ENCODE measurements at regions not wholly inside any gene's neighbourhood (a gene's known extent, or its start where the extent isn't known, plus 50 kb on each side); places are given as distances from the start of the nearest gene placed in this dataset.
"Not testable (repeated sequence)": the region's sequence is repeated elsewhere in the genome, so short reads cannot be mapped to it uniquely, and the experiment has no call there.

DNA sequence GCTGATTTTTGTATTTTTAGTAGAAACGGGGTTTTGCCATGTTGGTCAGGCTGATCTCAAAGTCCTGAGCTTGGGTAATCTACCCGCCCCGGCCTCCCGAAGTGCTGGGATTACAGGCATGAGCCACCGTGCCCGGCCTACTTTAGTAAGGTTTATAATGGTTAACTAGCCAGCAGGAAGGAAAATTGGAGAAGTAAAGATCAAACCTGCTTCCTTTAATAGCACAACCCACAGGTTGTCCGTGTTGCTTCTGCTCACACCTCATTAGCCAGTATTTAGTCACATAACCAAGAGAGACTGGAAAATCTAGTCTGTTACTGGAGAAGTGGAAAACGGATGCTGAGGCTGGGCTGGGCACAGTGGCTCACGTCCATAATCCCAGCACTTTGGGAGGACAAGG is 51.9 kb upstream of the TBL1XR1 start:
- Histone ChIP-seq H3K36me3 (no peaks in the 10 kb centered on the region), H3K4me3 (no peak overlapping the region), H3K27ac (no peak overlapping the region), H3K9me3 (replicated peaks) (peaks cover 4% of the 10 kb centered on the region; the same call in 1 of the 2 replicates), H3K27me3 (no peaks in the 10 kb centered on the region), H3K4me1 (no peaks in the 10 kb centered on the region)
- DNase-seq: no peak

DNA sequence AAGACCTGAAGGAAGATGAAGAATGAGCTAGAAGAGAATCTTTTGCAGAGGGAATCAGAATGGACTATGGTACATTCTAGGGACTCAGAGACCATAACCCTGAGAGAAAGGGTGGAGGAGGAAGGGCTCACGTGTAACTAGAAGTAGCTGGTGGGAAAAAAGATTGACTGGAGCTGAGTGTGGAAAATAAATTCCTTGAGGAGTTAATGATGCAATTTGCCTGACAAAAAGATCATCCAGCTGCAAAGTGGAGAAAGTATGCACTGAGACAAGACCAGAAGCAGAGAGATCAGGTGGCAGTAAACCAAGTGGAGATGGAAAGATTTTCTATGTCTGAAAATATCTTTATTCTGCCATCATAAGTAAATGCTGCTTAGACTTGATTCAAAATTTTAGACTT is 52.9 kb upstream of the TBL1XR1 start:
- Histone ChIP-seq H3K27me3 (no peaks in the 10 kb centered on the region), H3K27ac (no peak overlapping the region), H3K36me3 (no peaks in the 10 kb centered on the region), H3K4me1 (no peaks in the 10 kb centered on the region), H3K4me3 (no peak overlapping the region), H3K9me3 (replicated peaks) (peaks cover 4% of the 10 kb centered on the region; the same call in 1 of the 2 replicates)
- no peak for DNase-seq

DNA sequence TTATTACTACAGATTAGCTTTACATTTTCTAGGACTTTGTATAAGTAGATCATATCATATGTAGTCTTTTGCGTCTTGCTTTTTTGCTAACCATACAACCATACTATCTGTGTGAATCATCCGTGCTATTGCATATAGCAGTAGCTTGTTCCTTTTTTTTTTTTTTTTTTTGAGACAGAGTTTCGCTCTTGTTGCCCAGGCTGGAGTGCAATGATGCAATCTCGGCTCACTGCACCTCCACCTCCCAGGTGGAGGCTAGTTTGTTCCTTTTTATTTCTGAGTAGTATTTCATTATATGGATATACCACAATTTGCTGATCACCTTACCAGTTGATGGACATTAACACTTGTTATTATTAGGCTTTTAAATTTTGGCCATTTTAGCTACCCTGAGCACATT is 54.5 kb upstream of the TBL1XR1 start:
- Histone ChIP-seq H3K27ac (no peak overlapping the region), H3K9me3 (replicated peaks) (peaks cover 4% of the 10 kb centered on the region; the same call in 1 of the 2 replicates), H3K4me3 (no peak overlapping the region), H3K4me1 (peaks cover 8% of the 10 kb centered on the region), H3K36me3 (no peaks in the 10 kb centered on the region), H3K27me3 (no peaks in the 10 kb centered on the region)
- no peak for DNase-seq

DNA sequence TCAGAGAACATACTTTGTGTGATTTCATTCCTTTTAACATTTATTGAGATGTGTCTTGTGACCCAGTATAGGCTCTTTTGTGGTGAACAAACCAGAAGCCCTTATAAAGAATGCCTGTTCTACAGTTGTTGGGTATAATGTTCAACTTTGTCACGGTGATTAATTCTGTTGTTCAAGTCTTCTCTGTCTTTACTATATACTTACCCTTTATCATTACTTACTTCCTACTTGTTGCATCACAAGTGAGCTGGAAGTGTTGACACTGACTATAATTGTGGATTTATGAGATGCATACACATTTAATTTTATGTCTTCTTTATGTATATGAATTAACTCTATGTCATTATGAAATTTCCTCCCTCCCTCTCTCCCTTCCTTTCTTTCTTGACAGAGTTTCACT is 59.7 kb upstream of the TBL1XR1 start:
- H3K27me3 ChIP-seq: no peaks in the 10 kb centered on the region
- H3K36me3 ChIP-seq: no peaks in the 10 kb centered on the region
- H3K4me1 ChIP-seq: peaks cover 21% of the 10 kb centered on the region
- no peak overlapping the region for H3K4me3 ChIP-seq
- peak; percentile 22 to 88 for DNase-seq
- H3K9me3 ChIP-seq (replicated peaks): no peaks in the 10 kb centered on the region
- peak overlapping the region; percentile 86 for H3K27ac ChIP-seq

DNA sequence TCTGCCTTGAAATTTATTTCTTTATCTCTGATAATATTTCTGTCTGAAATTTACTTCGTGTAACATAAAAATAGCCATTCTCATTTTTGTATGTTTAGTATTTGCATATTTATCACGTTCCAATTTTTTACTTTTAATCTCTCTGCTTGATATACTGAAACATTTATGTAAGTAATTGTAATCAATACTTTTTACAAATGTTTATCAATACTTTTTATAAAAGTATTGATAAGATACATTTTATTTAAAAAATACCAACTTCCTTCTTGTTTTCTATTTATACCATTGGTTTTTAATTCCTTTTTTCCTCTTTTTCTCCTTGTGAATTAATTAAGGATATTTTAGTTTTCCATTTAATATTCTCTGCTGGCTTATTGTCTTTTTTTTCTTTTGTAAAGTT is 60.3 kb upstream of the TBL1XR1 start:
- H3K4me3 ChIP-seq: no peak overlapping the region
- no peaks in the 10 kb centered on the region for H3K36me3 ChIP-seq
- H3K9me3 ChIP-seq (replicated peaks): no peaks in the 10 kb centered on the region
- H3K27ac ChIP-seq: peak overlapping the region; percentile 86
- H3K4me1 ChIP-seq: peaks cover 21% of the 10 kb centered on the region
- no peak for DNase-seq
- no peaks in the 10 kb centered on the region for H3K27me3 ChIP-seq

- H3K27me3 ChIP-seq: no peaks in the 10 kb centered on the region
Observed at GRCh38 chr3:177262396-177262795, 65.1 kb upstream of the TBL1XR1 start.

DNA sequence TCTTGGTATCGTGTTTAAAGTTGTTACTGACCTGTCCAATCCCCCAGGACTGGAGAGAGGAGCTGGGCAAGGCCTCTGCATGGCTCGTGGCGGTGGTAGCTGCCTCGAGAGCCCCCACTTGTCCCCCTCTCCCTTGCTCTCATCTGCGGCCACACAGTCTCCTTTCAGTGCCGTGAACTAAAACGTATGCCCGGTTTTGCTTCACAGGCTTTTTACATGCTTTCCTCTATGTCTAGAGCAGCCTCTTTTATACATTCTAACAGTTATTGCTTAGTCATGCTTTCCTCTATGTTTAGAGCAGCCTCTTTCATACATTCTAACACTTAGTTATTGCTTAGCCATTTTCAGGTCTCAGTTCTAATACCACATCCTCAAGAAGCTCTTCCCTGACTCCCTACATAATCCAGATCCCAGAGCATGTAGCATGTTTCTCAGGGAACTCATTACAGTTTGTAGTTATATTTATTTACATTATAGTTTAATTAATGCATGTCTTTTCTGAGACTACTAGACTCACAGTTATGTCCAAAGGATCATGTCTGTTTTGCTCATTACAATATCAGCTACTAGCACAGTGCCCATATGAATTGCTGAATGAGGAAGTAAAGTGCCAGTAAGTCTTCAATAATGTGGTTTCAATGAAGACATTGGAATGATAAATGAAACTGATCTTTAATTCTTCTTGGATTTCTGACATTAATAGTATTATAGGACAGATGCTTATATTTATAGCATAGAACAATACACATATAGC is 66.5 kb upstream of the TBL1XR1 start:
- H3K4me1 ChIP-seq: no peaks in the 10 kb centered on the region; the same call in 1 of the 2 replicates
- no peaks in the 10 kb centered on the region for H3K9me3 ChIP-seq (replicated peaks)
- H3K36me3 ChIP-seq: no peaks in the 10 kb centered on the region
- H3K27ac ChIP-seq: no peak overlapping the region
- no peak for DNase-seq
- H3K27me3 ChIP-seq: no peaks in the 10 kb centered on the region
- H3K4me3 ChIP-seq: no peak overlapping the region

More at GRCh38 chr3:177262396-177262795, 65.1 kb upstream of the TBL1XR1 start:
- no peaks in the 10 kb centered on the region for H3K36me3 ChIP-seq
- no peak for DNase-seq
- H3K27ac ChIP-seq: no peak overlapping the region
- H3K9me3 ChIP-seq (replicated peaks): no peaks in the 10 kb centered on the region
- H3K4me3 ChIP-seq: no peak overlapping the region
- H3K4me1 ChIP-seq: peaks cover 6% of the 10 kb centered on the region

DNA sequence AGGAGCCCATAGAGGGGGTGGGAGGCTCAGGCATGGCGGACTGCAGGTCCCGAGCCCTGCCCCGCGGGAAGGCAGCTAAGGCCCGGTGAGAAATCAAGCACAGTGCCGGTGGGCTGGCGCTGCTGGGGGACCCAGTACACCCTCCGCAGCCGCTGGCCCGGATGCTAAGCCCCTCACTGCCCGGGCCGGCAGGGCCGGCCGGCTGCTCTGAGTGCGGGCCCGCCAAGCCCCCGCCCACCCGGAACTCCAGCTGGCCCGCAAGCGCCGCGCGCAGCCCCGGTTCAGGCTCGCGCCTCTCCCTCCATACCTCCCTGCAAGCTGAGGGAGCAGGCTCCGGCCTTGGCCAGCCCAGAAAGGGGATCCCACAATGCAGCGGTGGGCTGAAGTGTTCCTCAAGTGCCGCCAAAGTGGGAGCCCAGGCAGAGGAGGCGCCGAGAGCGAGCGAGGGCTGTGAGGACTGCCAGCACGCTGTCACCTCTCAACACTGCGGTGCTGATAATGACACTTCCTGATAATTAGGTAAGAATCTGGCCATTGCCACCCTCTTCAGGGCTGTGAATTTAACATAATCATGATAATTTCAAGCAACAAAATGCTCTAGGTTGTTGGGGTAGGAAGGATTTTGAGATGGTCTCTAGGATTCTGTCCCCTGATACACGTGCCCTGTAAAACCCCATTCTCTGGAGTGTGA is 74.7 kb upstream of the TBL1XR1 start:
- H3K4me1 ChIP-seq; H3K27me3 ChIP-seq; H3K4me3 ChIP-seq; DNase-seq; H3K27ac ChIP-seq; H3K9me3 ChIP-seq (replicated peaks); H3K36me3 ChIP-seq: not testable (repeated sequence)

- H3K27ac ChIP-seq: no peak overlapping the region
- H3K27me3 ChIP-seq: no peaks in the 10 kb centered on the region
- no peak overlapping the region for H3K4me3 ChIP-seq
- DNase-seq: no peak
- no peaks in the 10 kb centered on the region for H3K36me3 ChIP-seq
- no peaks in the 10 kb centered on the region for H3K9me3 ChIP-seq (replicated peaks)
- peaks cover 6% of the 10 kb centered on the region; the same call in 1 of the 2 replicates for H3K4me1 ChIP-seq
Observed at GRCh38 chr3:177278016-177278415, 80.7 kb upstream of the TBL1XR1 start.

DNA sequence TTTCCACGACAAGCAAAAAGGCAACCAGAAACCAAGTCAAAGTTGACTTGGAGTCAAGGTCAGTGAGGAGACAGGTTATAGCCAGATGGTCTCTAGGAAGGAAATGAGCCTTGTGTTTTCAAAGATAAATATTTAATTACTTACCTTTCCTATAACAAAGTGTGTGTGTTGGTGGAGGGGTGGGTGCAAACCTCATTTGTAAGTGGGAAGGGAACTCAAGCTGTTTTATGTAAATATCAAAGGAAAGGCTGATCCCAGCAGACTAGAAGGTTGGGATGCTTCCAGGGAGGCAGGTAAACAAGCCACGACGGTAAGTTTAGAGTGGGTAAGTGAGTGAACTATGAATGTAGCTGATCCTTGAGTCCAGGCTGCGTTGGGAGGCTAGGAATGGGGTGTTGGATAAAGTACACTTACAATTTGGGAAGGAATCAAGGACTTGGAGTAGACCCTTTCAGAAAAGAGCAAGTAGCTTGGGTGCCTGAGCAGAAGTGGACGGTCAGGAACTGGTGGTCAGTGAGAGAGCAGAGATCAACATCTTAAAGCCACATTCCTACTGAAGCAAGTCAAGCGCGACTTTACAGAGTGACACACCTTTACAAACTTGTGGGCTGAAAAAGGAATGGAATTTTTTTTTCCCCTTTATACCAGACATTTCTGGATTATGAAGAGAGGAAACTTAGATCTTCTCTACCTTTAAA is 82.0 kb upstream of the TBL1XR1 start:
- H3K9me3 ChIP-seq (replicated peaks): no peaks in the 10 kb centered on the region
- no peak overlapping the region for H3K4me3 ChIP-seq

DNA sequence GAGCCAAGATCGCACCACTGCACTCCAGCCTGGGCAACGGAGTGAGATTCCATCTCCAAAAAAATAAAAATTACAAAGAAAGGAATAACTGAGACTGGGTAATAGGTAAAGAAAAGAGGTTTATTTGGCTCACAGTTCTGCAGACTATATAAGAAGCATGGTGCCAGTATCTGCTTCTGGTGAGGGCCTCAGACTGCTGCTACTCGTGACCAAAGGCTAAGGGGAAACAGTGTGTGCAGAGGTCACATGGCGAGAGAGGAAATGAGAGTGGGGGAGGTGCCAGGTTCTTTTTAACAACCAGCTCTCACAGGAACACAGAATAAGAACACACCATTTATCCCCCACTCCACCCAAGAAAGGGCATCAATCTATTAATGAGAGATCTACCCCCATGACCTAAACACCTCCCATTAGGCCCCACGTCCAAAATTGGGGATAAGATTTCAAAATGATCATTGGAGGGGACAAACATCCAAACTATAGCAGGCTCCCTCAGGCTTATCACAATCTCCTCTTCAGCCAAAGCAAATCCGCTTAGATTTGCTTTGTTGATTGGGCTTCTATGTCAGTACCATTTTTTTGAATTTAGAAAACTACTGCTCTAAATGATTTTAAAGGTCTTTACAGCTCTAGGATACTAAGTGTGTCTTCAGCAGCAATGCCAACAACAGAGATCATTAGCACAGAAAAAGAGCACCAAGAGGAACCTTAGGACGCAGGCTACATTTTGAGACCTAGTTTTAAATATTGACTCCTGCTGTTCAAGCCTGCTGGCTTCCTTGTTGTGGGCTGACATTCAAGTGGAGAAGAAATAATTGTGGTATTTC is 84.2 kb upstream of the TBL1XR1 start:
- H3K4me1 ChIP-seq: peaks cover 26% of the 10 kb centered on the region
- H3K27me3 ChIP-seq: no peaks in the 10 kb centered on the region
- no peak for DNase-seq

More for the DNA sequence above, 82.0 kb upstream of the TBL1XR1 start:
- Histone ChIP-seq H3K36me3 (no peaks in the 10 kb centered on the region), H3K4me1 (peaks cover 12% of the 10 kb centered on the region), H3K27me3 (no peaks in the 10 kb centered on the region), H3K27ac (no peak overlapping the region)
- no peak for DNase-seq

DNA sequence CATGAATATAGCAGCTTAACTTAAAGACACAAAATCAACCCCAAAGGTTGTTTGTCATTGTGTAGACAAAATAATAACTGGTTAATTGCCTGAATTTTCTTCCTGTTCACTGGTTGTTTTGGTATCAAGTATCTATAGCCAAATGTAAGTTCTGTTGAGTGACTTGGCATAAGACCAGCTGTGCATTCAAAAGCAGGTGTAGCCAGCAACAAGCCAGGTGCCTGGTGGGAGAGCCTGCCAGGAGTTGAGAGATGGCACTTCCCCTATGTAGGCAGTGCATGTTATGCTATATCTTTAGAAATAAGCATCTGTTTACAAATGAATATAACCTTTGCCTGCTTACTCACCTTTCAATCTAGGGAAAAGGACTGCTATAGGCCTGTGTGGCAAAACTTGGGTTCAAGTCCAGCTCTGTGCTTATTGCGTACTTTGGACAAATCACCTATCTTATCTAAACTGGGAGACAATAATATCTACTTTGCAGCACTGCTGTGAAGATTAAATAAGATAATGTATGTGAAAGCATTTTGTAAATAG is 84.9 kb upstream of the TBL1XR1 start:
- H3K4me1 ChIP-seq: peaks cover 26% of the 10 kb centered on the region
- no peak overlapping the region for H3K4me3 ChIP-seq
- no peaks in the 10 kb centered on the region for H3K27me3 ChIP-seq
- no peaks in the 10 kb centered on the region for H3K9me3 ChIP-seq (replicated peaks)
- H3K36me3 ChIP-seq: no peaks in the 10 kb centered on the region
- H3K27ac ChIP-seq: no peak overlapping the region
- DNase-seq: no peak

More for the DNA sequence above, 84.2 kb upstream of the TBL1XR1 start:
- H3K4me3 ChIP-seq: no peak overlapping the region
- no peaks in the 10 kb centered on the region for H3K9me3 ChIP-seq (replicated peaks)
- no peaks in the 10 kb centered on the region for H3K36me3 ChIP-seq
- no peak overlapping the region for H3K27ac ChIP-seq

DNA sequence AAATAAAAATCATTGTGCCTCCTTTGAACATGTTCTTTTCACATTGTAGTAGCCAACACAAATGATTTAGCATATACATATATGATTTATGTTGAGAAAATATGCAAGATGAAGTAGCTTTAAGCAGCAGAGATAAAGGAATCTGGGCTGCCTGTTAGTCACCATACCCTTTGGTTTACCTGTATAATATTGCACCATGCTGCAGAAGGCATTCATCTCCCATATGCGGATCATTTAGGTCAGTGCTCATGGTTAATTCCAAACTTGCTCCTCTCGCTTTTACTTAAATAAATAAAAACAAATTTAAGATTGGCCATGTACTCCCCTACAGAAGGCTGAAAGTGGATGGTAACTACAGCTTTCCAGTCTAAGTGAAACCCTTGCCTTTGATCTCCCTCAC is 86.7 kb upstream of the TBL1XR1 start:
- DNase-seq: no peak
- peak overlapping the region; percentile 9; the same call in 1 of the 2 replicates for H3K4me3 ChIP-seq
- no peaks in the 10 kb centered on the region for H3K27me3 ChIP-seq

GRCh38 chr3:177284383-177284881 is 87.2 kb upstream of the TBL1XR1 start:
- Histone ChIP-seq H3K27me3 (no peaks in the 10 kb centered on the region), H3K4me3 (peak overlapping the region; percentile 9; the same call in 1 of the 2 replicates), H3K4me1 (peaks cover 26% of the 10 kb centered on the region), H3K9me3 (replicated peaks) (no peaks in the 10 kb centered on the region), H3K27ac (peak overlapping the region; percentile 76), H3K36me3 (no peaks in the 10 kb centered on the region)
- peak; percentile 91 to 95 for DNase-seq

More for the DNA sequence above, 86.7 kb upstream of the TBL1XR1 start:
- Histone ChIP-seq H3K4me1 (peaks cover 26% of the 10 kb centered on the region), H3K9me3 (replicated peaks) (no peaks in the 10 kb centered on the region), H3K36me3 (no peaks in the 10 kb centered on the region), H3K27ac (peak overlapping the region; percentile 76)
